Liver (tissue), 8 donors: ENCODE measurements at regions not wholly inside any gene's neighbourhood (a gene's known extent, or its start where the extent isn't known, plus 50 kb on each side); places are given as distances from the start of the nearest gene placed in this dataset.

ENCODE experiments used
- DNase-seq: peaks from one replicate; pipeline ENCODE4 v3.0.0-alpha.2; 2017; ENCODE audit warnings: low spot score
- H3K27ac ChIP-seq, 2 donors: one replicate each; pipeline ENCODE4 v1.7.0; 2013; ENCODE audit warnings: inconsistent platforms in 2 of 2, low read length in 2 of 2, control low read depth in 1 of 2, low read depth in 1 of 2, mild to moderate bottlenecking in 1 of 2
- H3K27me3 ChIP-seq, 4 donors: one replicate each; pipeline versions ENCODE4 v1.6.1 to v1.7.0; 2013; ENCODE audit warnings: low read length in 3 of 4, inconsistent platforms in 1 of 4, mild to moderate bottlenecking in 1 of 4, moderate library complexity in 1 of 4; ENCODE audit not compliant: control insufficient read depth in 4 of 4, insufficient read depth in 4 of 4
- H3K36me3 ChIP-seq, 4 donors: one replicate each; pipeline versions ENCODE4 v1.6.1 to v1.7.0; 2013; ENCODE audit warnings: low read length in 3 of 4, mild to moderate bottlenecking in 3 of 4, low read depth in 1 of 4, moderate library complexity in 1 of 4; ENCODE audit not compliant: control insufficient read depth in 4 of 4, insufficient read depth in 3 of 4
- H3K4me1 ChIP-seq, 4 donors: one replicate each; pipeline versions ENCODE4 v1.6.1 to v1.7.0; 2013; ENCODE audit warnings: low read length in 3 of 4, mild to moderate bottlenecking in 3 of 4, moderate library complexity in 1 of 4; ENCODE audit not compliant: control insufficient read depth in 4 of 4, insufficient read depth in 4 of 4
- H3K4me3 ChIP-seq, 3 donors: one replicate each; pipeline versions ENCODE4 v1.6.1 to v1.7.0; 2013; ENCODE audit warnings: low read length in 3 of 3, control low read depth in 1 of 3, low read depth in 1 of 3, mild to moderate bottlenecking in 1 of 3
- H3K9ac ChIP-seq, 2 donors: one replicate each; pipeline ENCODE4 v1.7.0; 2013; ENCODE audit warnings: low read length in 2 of 2, mild to moderate bottlenecking in 2 of 2, moderate library complexity in 2 of 2, control low read depth in 1 of 2, low read depth in 1 of 2
- H3K9me3 ChIP-seq, 4 donors: one replicate each; pipeline versions ENCODE4 v1.6.1 to v1.7.0; 2013; ENCODE audit warnings: low read length in 3 of 4; ENCODE audit not compliant: control insufficient read depth in 4 of 4
- FOXA1 ChIP-seq: IDR thresholded peaks from 2 replicates; pipeline ENCODE4 v1.6.1; 2016; ENCODE audit warnings: antibody characterized with exemption
- FOXA2 ChIP-seq: IDR thresholded peaks from 2 replicates; pipeline ENCODE4 v1.6.1; 2016; ENCODE audit warnings: antibody characterized with exemption
- GABPA ChIP-seq, 2 donors: IDR thresholded peaks in 1 of 2; conservative IDR thresholded peaks in 1 of 2; 2 replicates each; pipeline ENCODE4 v1.6.1; 2016; ENCODE audit warnings: antibody characterized with exemption in 2 of 2, mild to moderate bottlenecking in 1 of 2, moderate library complexity in 1 of 2
- HNF4A ChIP-seq, 2 donors: conservative IDR thresholded peaks; 2 replicates each; pipeline ENCODE4 v1.6.1; 2016; ENCODE audit warnings: antibody characterized with exemption in 2 of 2, mild to moderate bottlenecking in 2 of 2
- HNF4G ChIP-seq: IDR thresholded peaks from 2 replicates; pipeline ENCODE4 v1.6.1; 2016; ENCODE audit warnings: antibody characterized with exemption
- JUND ChIP-seq, 2 donors: IDR thresholded peaks; 2 replicates each; pipeline ENCODE4 v1.6.1; 2016; ENCODE audit warnings: antibody characterized with exemption in 2 of 2
- RAD21 ChIP-seq, 2 donors: IDR thresholded peaks; 2 replicates each; pipeline ENCODE4 v1.6.1; 2016; ENCODE audit warnings: antibody characterized with exemption in 2 of 2, mild to moderate bottlenecking in 2 of 2
- RXRA ChIP-seq, 2 donors: IDR thresholded peaks; 2 replicates each; pipeline ENCODE4 v1.6.1; 2017 to 2018; ENCODE audit warnings: antibody characterized with exemption in 2 of 2, mild to moderate bottlenecking in 1 of 2
- SP1 ChIP-seq: IDR thresholded peaks from 2 replicates; pipeline ENCODE4 v1.6.1; 2018; ENCODE audit warnings: antibody characterized with exemption, mild to moderate bottlenecking
- TAF1 ChIP-seq: conservative IDR thresholded peaks from 2 replicates; pipeline ENCODE4 v1.6.1; 2016; ENCODE audit warnings: antibody characterized with exemption, mild to moderate bottlenecking
- YY1 ChIP-seq: IDR thresholded peaks from 2 replicates; pipeline ENCODE4 v1.6.1; 2016; ENCODE audit warnings: antibody characterized with exemption, mild to moderate bottlenecking
- WGBS: extraction: QIAGEN DNeasy Blood & Tissue Kit; methylation state at CpG from one replicate; pipeline ENCODE4 v1.1.7; 2013; 5-methylcytosine and 5-hydroxymethylcytosine counted together
- TF ChIP-seq, protein P1 (sequence below): IDR thresholded peaks from 2 replicates; pipeline ENCODE4 v1.6.1; 2016; ENCODE audit warnings: antibody characterized with exemption
- TF ChIP-seq, protein P2 (sequence below): IDR thresholded peaks from 2 replicates; pipeline ENCODE4 v1.6.1; 2016; ENCODE audit warnings: antibody characterized with exemption, mild to moderate bottlenecking
- TF ChIP-seq, protein P3 (sequence below): IDR thresholded peaks from 2 replicates; pipeline ENCODE4 v1.6.1; 2016; ENCODE audit warnings: antibody characterized with exemption
- TF ChIP-seq, protein P4 (sequence below): fragments of 150-350 bp; IDR thresholded peaks from 2 replicates; pipeline ENCODE4 v1.5.1; 2017; ENCODE audit warnings: improper control_type of control experiment, low read depth, low read length; ENCODE audit not compliant: missing input control
- TF ChIP-seq, protein P5 (sequence below): IDR thresholded peaks from 2 replicates; pipeline ENCODE4 v1.6.1; 2016; ENCODE audit warnings: antibody characterized with exemption
- donor health status: healthy.
- donor health status: healthy.
- donor health status: healthy.
- donor health status: healthy.
- donor health status: healthy.

DNA sequence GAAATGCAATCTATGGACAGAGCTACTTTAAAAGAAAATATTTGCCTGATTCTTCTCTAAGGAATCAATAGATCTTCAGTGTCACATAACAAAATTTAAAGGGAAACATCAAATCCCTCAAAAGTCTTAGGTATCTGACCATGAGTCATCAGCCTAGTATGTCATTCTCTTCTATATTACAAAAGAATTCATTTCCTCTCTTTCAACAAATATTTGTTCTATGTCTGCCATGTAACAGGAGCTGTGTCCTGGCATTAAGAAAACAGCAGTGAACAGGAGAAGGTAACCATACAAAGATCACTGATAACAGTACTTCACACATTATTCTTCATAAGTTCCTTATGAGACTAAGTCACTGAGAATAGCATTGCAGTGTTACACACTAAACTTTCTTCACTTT, 243.6 kb upstream of the DKK2 start:
- Histone ChIP-seq H3K9ac (no peak overlapping the region), H3K4me3 (no peak overlapping the region), H3K27ac (no peak overlapping the region), H3K4me1 (no peaks in the 10 kb centered on the region), H3K9me3 (no peaks in the 10 kb centered on the region), H3K27me3 (no peaks in the 10 kb centered on the region), H3K36me3 (no peaks in the 10 kb centered on the region)
- DNase-seq, result no peak
- TF ChIP-seq, protein P1, sequence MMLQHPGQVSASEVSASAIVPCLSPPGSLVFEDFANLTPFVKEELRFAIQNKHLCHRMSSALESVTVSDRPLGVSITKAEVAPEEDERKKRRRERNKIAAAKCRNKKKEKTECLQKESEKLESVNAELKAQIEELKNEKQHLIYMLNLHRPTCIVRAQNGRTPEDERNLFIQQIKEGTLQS, result no peak
- TF ChIP-seq TAF1 (no peak), HNF4G (no peak)

DNA sequence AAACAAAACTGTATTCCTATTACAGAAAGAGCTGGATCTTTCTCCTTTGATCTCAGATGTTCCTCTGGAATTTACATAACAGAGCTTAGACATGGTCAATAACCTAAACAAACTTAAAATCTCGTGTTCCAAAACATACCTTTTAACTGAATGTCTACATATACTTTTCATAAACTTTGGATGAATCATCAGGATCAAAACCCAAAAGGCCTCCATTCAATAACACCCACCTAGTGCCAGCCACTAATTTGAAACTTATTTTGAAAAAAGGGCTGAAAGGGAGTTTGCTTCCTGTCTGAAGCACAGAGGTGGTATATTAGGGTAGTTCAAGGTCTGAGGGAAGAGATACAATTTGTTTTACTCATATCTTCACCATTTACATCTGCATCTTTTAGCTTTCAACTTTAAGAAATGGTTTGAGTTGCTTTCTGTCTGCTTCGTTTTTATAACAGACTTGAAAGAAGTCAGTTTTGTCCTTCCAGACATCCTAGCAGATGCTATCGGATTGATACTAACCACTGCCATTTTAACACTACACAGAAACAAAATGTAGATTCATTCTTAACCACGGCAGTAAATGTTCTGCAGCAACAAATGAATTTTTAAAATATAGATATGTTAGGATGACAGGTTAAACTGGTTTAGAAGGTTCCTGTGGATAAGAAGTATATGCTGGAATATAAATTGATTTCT, 242.8 kb upstream of the DKK2 start:
- TF ChIP-seq, protein P2, sequence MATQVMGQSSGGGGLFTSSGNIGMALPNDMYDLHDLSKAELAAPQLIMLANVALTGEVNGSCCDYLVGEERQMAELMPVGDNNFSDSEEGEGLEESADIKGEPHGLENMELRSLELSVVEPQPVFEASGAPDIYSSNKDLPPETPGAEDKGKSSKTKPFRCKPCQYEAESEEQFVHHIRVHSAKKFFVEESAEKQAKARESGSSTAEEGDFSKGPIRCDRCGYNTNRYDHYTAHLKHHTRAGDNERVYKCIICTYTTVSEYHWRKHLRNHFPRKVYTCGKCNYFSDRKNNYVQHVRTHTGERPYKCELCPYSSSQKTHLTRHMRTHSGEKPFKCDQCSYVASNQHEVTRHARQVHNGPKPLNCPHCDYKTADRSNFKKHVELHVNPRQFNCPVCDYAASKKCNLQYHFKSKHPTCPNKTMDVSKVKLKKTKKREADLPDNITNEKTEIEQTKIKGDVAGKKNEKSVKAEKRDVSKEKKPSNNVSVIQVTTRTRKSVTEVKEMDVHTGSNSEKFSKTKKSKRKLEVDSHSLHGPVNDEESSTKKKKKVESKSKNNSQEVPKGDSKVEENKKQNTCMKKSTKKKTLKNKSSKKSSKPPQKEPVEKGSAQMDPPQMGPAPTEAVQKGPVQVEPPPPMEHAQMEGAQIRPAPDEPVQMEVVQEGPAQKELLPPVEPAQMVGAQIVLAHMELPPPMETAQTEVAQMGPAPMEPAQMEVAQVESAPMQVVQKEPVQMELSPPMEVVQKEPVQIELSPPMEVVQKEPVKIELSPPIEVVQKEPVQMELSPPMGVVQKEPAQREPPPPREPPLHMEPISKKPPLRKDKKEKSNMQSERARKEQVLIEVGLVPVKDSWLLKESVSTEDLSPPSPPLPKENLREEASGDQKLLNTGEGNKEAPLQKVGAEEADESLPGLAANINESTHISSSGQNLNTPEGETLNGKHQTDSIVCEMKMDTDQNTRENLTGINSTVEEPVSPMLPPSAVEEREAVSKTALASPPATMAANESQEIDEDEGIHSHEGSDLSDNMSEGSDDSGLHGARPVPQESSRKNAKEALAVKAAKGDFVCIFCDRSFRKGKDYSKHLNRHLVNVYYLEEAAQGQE, result no peak
- no peak for TF ChIP-seq GABPA (IDR thresholded peaks at IDR 0.05 in 1 of 2, conservative IDR thresholded peaks at IDR 0.05 in 1 of 2)
- 58% methylated on average over 4 of the region's 4 CpGs for WGBS
- no peaks in the 10 kb centered on the region for H3K4me1 ChIP-seq

DNA sequence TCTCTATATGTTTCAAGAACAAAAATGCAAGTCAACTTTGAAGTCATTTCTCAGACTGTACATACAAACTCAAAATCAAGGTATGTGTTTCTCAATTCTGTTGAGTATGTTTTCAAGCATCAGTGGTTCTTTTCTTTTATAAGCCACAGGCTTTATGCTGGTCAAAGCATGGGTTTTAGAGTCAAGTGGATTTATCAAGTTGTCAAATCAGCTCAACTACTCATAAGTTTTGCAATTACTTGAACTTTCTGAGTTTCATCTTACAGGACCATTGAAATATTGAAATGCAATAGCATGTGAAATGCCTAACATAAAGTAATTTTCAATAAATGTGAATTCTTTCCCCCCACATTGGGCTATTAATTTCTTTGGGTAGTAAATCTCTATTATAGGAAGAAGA, 239.9 kb upstream of the DKK2 start:
- no peaks in the 10 kb centered on the region for H3K36me3 ChIP-seq
- H3K9ac ChIP-seq, result no peak overlapping the region
- no peaks in the 10 kb centered on the region for H3K27me3 ChIP-seq
- no peak for DNase-seq
- no peak overlapping the region for H3K4me3 ChIP-seq
- no peaks in the 10 kb centered on the region for H3K9me3 ChIP-seq
- H3K27ac ChIP-seq, result no peak overlapping the region
- no peaks in the 10 kb centered on the region for H3K4me1 ChIP-seq
- no peak for TF ChIP-seq JUND (IDR thresholded peaks at IDR 0.05)
- TF ChIP-seq FOXA1, result no peak
- TF ChIP-seq GABPA (IDR thresholded peaks at IDR 0.05 in 1 of 2, conservative IDR thresholded peaks at IDR 0.05 in 1 of 2), result no peak
- no peak for TF ChIP-seq YY1
- TF ChIP-seq, protein P3, sequence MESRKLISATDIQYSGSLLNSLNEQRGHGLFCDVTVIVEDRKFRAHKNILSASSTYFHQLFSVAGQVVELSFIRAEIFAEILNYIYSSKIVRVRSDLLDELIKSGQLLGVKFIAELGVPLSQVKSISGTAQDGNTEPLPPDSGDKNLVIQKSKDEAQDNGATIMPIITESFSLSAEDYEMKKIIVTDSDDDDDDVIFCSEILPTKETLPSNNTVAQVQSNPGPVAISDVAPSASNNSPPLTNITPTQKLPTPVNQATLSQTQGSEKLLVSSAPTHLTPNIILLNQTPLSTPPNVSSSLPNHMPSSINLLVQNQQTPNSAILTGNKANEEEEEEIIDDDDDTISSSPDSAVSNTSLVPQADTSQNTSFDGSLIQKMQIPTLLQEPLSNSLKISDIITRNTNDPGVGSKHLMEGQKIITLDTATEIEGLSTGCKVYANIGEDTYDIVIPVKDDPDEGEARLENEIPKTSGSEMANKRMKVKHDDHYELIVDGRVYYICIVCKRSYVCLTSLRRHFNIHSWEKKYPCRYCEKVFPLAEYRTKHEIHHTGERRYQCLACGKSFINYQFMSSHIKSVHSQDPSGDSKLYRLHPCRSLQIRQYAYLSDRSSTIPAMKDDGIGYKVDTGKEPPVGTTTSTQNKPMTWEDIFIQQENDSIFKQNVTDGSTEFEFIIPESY, result no peak
- TF ChIP-seq RXRA (IDR thresholded peaks at IDR 0.05), result no peak
- TF ChIP-seq FOXA2, result no peak
- TF ChIP-seq, protein P4, sequence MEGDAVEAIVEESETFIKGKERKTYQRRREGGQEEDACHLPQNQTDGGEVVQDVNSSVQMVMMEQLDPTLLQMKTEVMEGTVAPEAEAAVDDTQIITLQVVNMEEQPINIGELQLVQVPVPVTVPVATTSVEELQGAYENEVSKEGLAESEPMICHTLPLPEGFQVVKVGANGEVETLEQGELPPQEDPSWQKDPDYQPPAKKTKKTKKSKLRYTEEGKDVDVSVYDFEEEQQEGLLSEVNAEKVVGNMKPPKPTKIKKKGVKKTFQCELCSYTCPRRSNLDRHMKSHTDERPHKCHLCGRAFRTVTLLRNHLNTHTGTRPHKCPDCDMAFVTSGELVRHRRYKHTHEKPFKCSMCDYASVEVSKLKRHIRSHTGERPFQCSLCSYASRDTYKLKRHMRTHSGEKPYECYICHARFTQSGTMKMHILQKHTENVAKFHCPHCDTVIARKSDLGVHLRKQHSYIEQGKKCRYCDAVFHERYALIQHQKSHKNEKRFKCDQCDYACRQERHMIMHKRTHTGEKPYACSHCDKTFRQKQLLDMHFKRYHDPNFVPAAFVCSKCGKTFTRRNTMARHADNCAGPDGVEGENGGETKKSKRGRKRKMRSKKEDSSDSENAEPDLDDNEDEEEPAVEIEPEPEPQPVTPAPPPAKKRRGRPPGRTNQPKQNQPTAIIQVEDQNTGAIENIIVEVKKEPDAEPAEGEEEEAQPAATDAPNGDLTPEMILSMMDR, result no peak
- TF ChIP-seq, protein P1, result no peak
- TF ChIP-seq HNF4A (conservative IDR thresholded peaks at IDR 0.05), result no peak
- TF ChIP-seq, protein P2, result no peak
- no peak for TF ChIP-seq SP1
- TF ChIP-seq, protein P5, sequence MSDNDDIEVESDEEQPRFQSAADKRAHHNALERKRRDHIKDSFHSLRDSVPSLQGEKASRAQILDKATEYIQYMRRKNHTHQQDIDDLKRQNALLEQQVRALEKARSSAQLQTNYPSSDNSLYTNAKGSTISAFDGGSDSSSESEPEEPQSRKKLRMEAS, result no peak
- TF ChIP-seq RAD21 (IDR thresholded peaks at IDR 0.05), result no peak

More for the DNA sequence above, 242.8 kb upstream of the DKK2 start:
- H3K9me3 ChIP-seq, result no peaks in the 10 kb centered on the region
- no peak overlapping the region for H3K4me3 ChIP-seq
- no peak overlapping the region for H3K27ac ChIP-seq
- no peaks in the 10 kb centered on the region for H3K27me3 ChIP-seq
- no peaks in the 10 kb centered on the region for H3K36me3 ChIP-seq
- no peak for DNase-seq
- no peak overlapping the region for H3K9ac ChIP-seq
